ENCODE measurements at regions not wholly inside any gene's neighbourhood (a gene's known extent, or its start where the extent isn't known, plus 50 kb on each side); places are given as distances from the start of the nearest gene placed in this dataset.

DNA sequence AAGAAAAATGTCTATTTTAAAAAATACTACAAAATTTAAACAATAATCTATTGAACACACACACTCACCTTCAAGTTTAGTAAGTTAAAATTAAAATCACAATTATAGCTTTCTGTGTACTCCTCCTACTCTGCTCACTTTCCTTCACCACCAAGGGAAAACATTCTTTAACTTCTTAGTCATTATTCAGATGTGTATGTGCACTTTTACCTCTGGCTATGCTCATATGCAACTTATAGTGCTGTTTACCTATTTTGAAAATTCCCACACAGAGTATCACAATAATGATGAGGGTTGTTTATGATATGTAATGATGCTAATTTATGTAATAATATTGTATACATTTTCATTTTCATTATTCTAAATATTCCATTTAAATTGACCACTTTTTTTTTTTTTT, 661.4 kb downstream of the MRPL39 start:
- TF ChIP-seq, protein P1, sequence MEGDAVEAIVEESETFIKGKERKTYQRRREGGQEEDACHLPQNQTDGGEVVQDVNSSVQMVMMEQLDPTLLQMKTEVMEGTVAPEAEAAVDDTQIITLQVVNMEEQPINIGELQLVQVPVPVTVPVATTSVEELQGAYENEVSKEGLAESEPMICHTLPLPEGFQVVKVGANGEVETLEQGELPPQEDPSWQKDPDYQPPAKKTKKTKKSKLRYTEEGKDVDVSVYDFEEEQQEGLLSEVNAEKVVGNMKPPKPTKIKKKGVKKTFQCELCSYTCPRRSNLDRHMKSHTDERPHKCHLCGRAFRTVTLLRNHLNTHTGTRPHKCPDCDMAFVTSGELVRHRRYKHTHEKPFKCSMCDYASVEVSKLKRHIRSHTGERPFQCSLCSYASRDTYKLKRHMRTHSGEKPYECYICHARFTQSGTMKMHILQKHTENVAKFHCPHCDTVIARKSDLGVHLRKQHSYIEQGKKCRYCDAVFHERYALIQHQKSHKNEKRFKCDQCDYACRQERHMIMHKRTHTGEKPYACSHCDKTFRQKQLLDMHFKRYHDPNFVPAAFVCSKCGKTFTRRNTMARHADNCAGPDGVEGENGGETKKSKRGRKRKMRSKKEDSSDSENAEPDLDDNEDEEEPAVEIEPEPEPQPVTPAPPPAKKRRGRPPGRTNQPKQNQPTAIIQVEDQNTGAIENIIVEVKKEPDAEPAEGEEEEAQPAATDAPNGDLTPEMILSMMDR (conservative IDR thresholded peaks at IDR 0.05; ENCODE audit: low read depth, low read length) = no peak
- no peak for TF ChIP-seq POLR2A (IDR thresholded peaks at IDR 0.05; ENCODE audit: low read depth, low read length)

Measured in IMR-90 (cell line).